Tibial nerve (tissue), 4 donors: ENCODE measurements at regions not wholly inside any gene's neighbourhood (a gene's known extent, or its start where the extent isn't known, plus 50 kb on each side); places are given as distances from the start of the nearest gene placed in this dataset.

ENCODE experiments used
- DNase-seq, 2 donors: peaks; one replicate each; pipeline ENCODE4 v3.0.0-alpha.2; 2019; ENCODE audit warnings: low spot score in 2 of 2
- H3K27ac ChIP-seq, 4 donors: fragments of 200-600 bp; sonication (generic) in 3 of 4; one replicate each; pipeline ENCODE4 v1.5.1; 2017 to 2019; ENCODE audit warnings: mild to moderate bottlenecking in 1 of 4
- H3K27me3 ChIP-seq, 2 donors: fragments of 200-600 bp; sonication (generic) in 1 of 2; one replicate each; pipeline versions ENCODE4 v1.5.1 to v1.6.0; 2017 to 2019
- H3K36me3 ChIP-seq, 3 donors: fragments of 200-600 bp; sonication (generic); one replicate each; pipeline ENCODE4 v1.5.1; 2018 to 2019
- H3K4me1 ChIP-seq, 4 donors: fragments of 200-600 bp; sonication (generic) in 3 of 4; one replicate each; pipeline ENCODE4 v1.5.1; 2017 to 2019
- H3K4me3 ChIP-seq, 4 donors: fragments of 200-600 bp; sonication (generic) in 3 of 4; one replicate each; pipeline ENCODE4 v1.5.1; 2017 to 2019; ENCODE audit warnings: mild to moderate bottlenecking in 1 of 4, moderate library complexity in 1 of 4
- H3K9me3 ChIP-seq, 4 donors: fragments of 200-600 bp; sonication (generic) in 3 of 4; one replicate each; pipeline ENCODE4 v1.5.1; 2017 to 2019
- EP300 ChIP-seq, 2 donors: sonication (generic); formaldehyde crosslinking; IDR thresholded peaks; one replicate each; pipeline ENCODE4 v1.6.1; 2017; ENCODE audit warnings: antibody characterized with exemption in 2 of 2, mild to moderate bottlenecking in 1 of 2
- POLR2A ChIP-seq, 2 donors: fragments of 450-650 bp; IDR thresholded peaks; one replicate each; pipeline ENCODE4 v1.6.1; 2017; ENCODE audit warnings: antibody characterized with exemption in 2 of 2, mild to moderate bottlenecking in 2 of 2, moderate library complexity in 2 of 2
- WGBS, 2 donors: methylation state at CpG; one replicate each; pipeline ENCODE4 v1.1.5; 2018; 5-methylcytosine and 5-hydroxymethylcytosine counted together
- TF ChIP-seq, protein P1 (sequence below), 5 experiments: fragments of 200-600 bp in 3 of 5; fragments of 450-650 bp in 2 of 5; sonication (generic) in 3 of 5; IDR thresholded peaks; one replicate each; pipeline ENCODE4 v1.5.1; 2016 to 2019; ENCODE audit warnings: antibody characterized with exemption in 5 of 5, mild to moderate bottlenecking in 3 of 5, moderate library complexity in 2 of 5

DNA sequence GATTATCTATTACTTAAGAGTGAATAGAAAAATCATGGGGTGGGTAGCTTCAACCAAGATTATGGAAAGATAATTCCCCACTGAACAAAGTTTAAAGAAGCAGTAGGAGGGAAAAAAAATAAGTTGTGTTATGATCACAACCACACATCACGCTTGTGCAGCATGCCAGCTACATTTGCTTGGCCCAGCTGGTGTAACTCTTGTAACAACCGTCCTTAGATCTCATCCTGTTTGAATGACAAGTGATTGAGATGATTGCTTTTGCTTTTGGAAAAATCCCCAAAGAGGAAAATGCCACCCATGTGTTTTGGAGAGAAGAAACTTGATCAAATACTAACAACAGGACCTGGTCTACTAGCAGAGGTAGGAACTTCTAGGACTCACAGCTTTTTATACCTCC is 107.6 kb upstream of the KIF2A start:
- WGBS, 2 donors = 79 to 81% methylated on average over 2 of the region's 2 CpGs

DNA sequence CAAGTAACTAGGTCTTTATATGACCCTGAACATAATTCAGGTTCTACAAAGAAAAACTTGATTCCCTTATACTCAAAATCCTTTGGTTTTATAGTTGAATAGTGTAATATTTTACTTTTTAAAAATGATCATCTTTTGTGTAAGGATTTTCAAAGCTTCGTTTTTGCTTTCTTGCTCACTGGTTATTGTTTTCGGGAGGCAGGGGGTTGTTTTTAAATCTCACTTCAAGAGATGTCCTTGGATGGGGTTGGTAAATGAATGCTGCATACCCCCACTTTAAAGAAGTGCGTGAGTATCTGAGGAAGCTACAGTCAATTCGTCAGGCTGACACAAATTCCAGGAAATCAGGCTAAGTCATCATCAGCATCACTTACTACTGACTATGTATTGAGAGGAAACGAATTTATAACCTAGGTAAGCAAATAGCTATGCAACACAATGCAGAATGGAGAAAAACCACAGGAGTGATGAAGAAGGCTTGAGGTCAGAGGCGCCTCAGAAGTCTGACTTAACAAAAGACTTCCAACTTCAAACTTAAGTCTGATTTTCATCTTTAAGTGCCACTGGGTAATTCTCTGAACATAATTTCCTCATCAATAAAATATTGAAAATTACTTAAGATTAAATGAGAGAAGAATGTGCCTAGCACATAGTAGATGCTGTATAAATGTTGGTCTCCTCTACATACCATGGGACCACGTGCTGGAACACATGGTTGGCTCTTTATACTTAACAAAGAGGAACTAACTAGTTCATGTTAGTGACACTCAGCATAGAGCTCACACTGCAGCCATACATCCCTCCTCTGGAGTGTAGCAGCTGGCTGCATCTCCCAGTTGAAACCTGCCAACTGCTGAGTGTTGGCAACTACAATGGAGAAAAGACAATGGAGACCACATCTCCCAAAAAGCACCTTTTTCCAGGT is 106.0 kb upstream of the KIF2A start:
- Histone ChIP-seq H3K36me3 (no peaks in the 10 kb centered on the region), H3K4me3 (no peak overlapping the region), H3K27me3 (no peaks in the 10 kb centered on the region), H3K4me1 (no peaks in the 10 kb centered on the region), H3K27ac (no peak overlapping the region), H3K9me3 (no peaks in the 10 kb centered on the region)
- TF ChIP-seq, protein P1, sequence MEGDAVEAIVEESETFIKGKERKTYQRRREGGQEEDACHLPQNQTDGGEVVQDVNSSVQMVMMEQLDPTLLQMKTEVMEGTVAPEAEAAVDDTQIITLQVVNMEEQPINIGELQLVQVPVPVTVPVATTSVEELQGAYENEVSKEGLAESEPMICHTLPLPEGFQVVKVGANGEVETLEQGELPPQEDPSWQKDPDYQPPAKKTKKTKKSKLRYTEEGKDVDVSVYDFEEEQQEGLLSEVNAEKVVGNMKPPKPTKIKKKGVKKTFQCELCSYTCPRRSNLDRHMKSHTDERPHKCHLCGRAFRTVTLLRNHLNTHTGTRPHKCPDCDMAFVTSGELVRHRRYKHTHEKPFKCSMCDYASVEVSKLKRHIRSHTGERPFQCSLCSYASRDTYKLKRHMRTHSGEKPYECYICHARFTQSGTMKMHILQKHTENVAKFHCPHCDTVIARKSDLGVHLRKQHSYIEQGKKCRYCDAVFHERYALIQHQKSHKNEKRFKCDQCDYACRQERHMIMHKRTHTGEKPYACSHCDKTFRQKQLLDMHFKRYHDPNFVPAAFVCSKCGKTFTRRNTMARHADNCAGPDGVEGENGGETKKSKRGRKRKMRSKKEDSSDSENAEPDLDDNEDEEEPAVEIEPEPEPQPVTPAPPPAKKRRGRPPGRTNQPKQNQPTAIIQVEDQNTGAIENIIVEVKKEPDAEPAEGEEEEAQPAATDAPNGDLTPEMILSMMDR (IDR thresholded peaks at IDR 0.05) = no peak
- DNase-seq = no peak
- 74 to 76% methylated on average over 7 of the region's 7 CpGs for WGBS, 2 donors

More for the DNA sequence above, 107.6 kb upstream of the KIF2A start:
- no peak overlapping the region for H3K4me3 ChIP-seq
- DNase-seq = no peak
- H3K4me1 ChIP-seq = no peaks in the 10 kb centered on the region
- TF ChIP-seq EP300 (IDR thresholded peaks at IDR 0.05) (no peak), POLR2A (IDR thresholded peaks at IDR 0.05) (no peak)
- TF ChIP-seq, protein P1 (IDR thresholded peaks at IDR 0.05) = no peak
- H3K36me3 ChIP-seq = no peaks in the 10 kb centered on the region
- H3K27me3 ChIP-seq = no peaks in the 10 kb centered on the region
- H3K27ac ChIP-seq = no peak overlapping the region
- H3K9me3 ChIP-seq = peaks cover 0 to 1% (median 0%) of the 10 kb centered on the region in 4 donors

DNA sequence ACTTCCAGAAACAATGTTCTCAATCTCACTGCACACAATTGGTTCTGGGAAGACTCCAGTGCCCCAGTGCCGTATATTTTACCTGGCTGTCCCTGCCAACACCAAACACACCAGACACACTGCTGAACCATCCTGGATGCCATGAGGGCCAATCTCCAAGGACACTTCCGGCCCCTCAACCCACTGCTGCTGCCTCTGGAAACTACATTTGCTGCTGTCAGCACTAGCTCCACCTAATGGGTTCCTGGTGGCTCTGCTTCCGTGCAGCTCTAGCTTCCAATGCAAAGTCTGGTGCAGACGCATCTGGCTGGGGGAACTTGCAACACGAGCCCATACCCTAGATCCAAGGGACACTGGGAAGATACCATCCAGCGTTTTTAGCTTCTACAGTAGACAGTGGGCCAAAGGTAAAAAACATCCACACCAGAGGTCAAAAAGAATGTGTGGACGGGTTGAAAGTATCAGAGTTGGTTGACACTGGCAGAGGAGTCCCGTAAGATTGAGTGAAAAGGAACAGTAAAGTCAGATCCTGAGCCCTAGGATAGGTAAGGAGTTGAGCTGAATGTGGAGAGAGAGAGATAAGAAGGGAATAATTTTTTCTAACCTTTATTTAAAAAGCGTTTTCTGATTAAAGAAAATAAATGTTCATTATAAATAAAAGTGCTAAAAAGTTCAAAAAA is 99.7 kb upstream of the KIF2A start:
- H3K4me3 ChIP-seq = no peak overlapping the region
- no peaks in the 10 kb centered on the region for H3K9me3 ChIP-seq
- TF ChIP-seq POLR2A (IDR thresholded peaks at IDR 0.05) (no peak), EP300 (IDR thresholded peaks at IDR 0.05) (no peak)
- TF ChIP-seq, protein P1 (IDR thresholded peaks at IDR 0.05) = no peak
- DNase-seq = no peak
- H3K36me3 ChIP-seq = no peaks in the 10 kb centered on the region
- H3K27ac ChIP-seq = no peak overlapping the region
- no peaks in the 10 kb centered on the region for H3K4me1 ChIP-seq
- WGBS, 2 donors = 59 to 68% methylated on average over 9 of the region's 9 CpGs
- no peaks in the 10 kb centered on the region for H3K27me3 ChIP-seq

DNA sequence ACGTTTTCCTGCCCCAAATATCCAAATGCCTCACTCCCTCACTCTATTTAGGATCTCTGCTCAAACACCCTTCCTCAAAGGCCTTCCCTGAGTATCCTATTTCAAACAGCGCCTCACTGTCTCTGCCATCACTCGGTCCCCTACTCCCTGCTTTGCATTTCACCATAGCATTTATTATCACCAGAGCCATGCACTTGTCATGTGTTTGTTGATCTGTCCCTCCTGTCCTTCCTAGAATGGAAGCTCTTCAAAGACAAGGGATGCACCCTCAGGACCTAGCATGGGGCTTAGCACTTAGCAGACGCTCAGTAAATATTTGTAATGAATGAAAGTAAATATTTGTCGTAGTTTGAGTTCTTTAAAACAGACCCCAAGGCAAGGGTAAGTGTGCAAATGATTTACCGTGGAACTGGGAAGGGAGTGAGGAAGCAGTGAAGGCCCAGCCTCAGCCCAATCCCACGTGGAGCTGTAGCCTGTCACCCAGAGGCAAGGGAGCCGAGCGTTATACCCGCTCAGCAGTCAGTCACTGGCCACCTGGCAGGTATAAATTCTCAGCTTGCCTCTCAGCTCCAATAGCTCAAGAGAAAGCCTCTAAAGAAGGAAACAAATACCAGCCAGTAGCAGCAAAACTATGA is 97.7 kb upstream of the KIF2A start:
- no peak for DNase-seq
- H3K4me3 ChIP-seq = no peak overlapping the region
- H3K27ac ChIP-seq = no peak overlapping the region
- H3K27me3 ChIP-seq = no peaks in the 10 kb centered on the region
- WGBS, 2 donors = 40 to 44% methylated on average over 10 of the region's 10 CpGs
- no peaks in the 10 kb centered on the region for H3K4me1 ChIP-seq
- no peaks in the 10 kb centered on the region for H3K9me3 ChIP-seq
- H3K36me3 ChIP-seq = no peaks in the 10 kb centered on the region
- TF ChIP-seq, protein P1 (IDR thresholded peaks at IDR 0.05) = no peak
- no peak for TF ChIP-seq POLR2A (IDR thresholded peaks at IDR 0.05)
- TF ChIP-seq EP300 (IDR thresholded peaks at IDR 0.05) = no peak

DNA sequence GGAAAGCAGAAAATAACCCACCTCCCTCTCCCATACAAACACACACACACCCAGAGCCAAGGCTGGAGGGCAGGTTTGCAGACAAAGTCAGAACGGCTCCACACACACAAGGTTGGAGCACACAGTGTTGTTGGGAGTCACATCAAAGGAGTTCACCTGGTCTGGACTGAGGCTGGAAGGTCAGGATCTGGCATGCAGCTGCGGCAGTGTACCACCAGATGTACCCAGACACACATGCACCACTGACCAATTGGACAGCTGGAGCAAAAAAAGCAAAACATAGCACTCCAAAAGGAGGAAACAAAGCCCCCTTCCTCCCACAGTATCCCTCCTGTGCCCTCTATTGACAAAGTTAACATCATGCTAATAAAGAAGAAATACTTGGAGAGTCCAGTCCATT is 94.6 kb upstream of the KIF2A start:
- H3K4me3 ChIP-seq = no peak overlapping the region
- no peak for DNase-seq
- WGBS, 2 donors = 61 to 80% methylated on average over 1 to 2 of the region's 2 CpGs
- H3K4me1 ChIP-seq = no peaks in the 10 kb centered on the region
- TF ChIP-seq POLR2A (IDR thresholded peaks at IDR 0.05) = no peak
- TF ChIP-seq, protein P1 (IDR thresholded peaks at IDR 0.05) = no peak
- no peak for TF ChIP-seq EP300 (IDR thresholded peaks at IDR 0.05)
- no peaks in the 10 kb centered on the region for H3K9me3 ChIP-seq
- no peaks in the 10 kb centered on the region for H3K27me3 ChIP-seq
- H3K36me3 ChIP-seq = no peaks in the 10 kb centered on the region
- H3K27ac ChIP-seq = no peak overlapping the region
